CD4-positive, alpha-beta T cell (primary cell): ENCODE measurements at regions not wholly inside any gene's neighbourhood (a gene's known extent, or its start where the extent isn't known, plus 50 kb on each side); places are given as distances from the start of the nearest gene placed in this dataset.

Experiments used
- ATAC-seq: fragments of 200-7000 bp; cut with Tn5 transposase; one replicate; pipeline ENCODE4 v1.10.0; 2022; ENCODE audit warnings: mild to moderate bottlenecking; ENCODE audit not compliant: poor library complexity
- CTCF ChIA-PET: fragments of 350-600 bp; sonication (Branson Sonifier 250); formaldehyde crosslinking; loops from one replicate; lab custom pipeline; 2021; ENCODE audit warnings: antibody characterized with exemption, inconsistent platforms; lab: Charles Lee
- POLR2A ChIA-PET: fragments of 350-600 bp; sonication (Branson Sonifier 250); formaldehyde crosslinking; loops from one replicate; lab custom pipeline; 2021; ENCODE audit warnings: antibody characterized with exemption, inconsistent platforms; lab: Charles Lee
- DNase-seq, 14 experiments: peaks; one replicate each; pipeline ENCODE4 v3.0.0-alpha.2; 2013 to 2020; ENCODE audit warnings: mixed read lengths in 2 of 14
- H3K27ac ChIP-seq, 2 donors: one replicate each; pipeline versions ENCODE4 v1.5.1 to v1.7.0; 2013; ENCODE audit warnings: low read length in 2 of 2, low read depth in 1 of 2, mild to moderate bottlenecking in 1 of 2
- H3K27me3 ChIP-seq, 2 experiments: 1 replicate in 1 of 2; 2 replicates in 1 of 2; pipeline versions ENCODE4 v1.6.1 to v1.7.0; 2013; ENCODE audit warnings: low read length in 2 of 2, control low read depth in 1 of 2, mild to moderate bottlenecking in 1 of 2, moderate library complexity in 1 of 2; ENCODE audit not compliant: insufficient read depth in 2 of 2, control insufficient read depth in 1 of 2
- H3K36me3 ChIP-seq: one replicate; pipeline ENCODE4 v1.6.1; 2013; ENCODE audit warnings: low read length, control low read depth; ENCODE audit not compliant: insufficient read depth
- H3K4me1 ChIP-seq: one replicate; pipeline ENCODE4 v1.6.1; 2013; ENCODE audit warnings: low read length, control low read depth; ENCODE audit not compliant: insufficient read depth
- H3K4me3 ChIP-seq: one replicate; pipeline ENCODE4 v1.5.1; 2013; ENCODE audit warnings: mild to moderate bottlenecking, low read length, moderate library complexity
- H3K9me3 ChIP-seq, 2 experiments: 1 replicate in 1 of 2; 2 replicates in 1 of 2; pipeline versions ENCODE4 v1.6.1 to v1.7.0; 2013; ENCODE audit warnings: low read length in 2 of 2, mild to moderate bottlenecking in 2 of 2, control low read depth in 1 of 2, moderate library complexity in 1 of 2; ENCODE audit not compliant: control insufficient read depth in 1 of 2, insufficient read depth in 1 of 2
- H3K27ac Mint-ChIP-seq: one replicate; pipeline ENCODE4 v1.8.0; 2020; ENCODE audit warnings: mixed read lengths
- H3K27me3 Mint-ChIP-seq: one replicate; pipeline ENCODE4 v1.8.0; 2021; ENCODE audit warnings: mixed read lengths
- H3K36me3 Mint-ChIP-seq: one replicate; pipeline ENCODE4 v1.8.0; 2021; ENCODE audit warnings: low read depth, mixed read lengths
- H3K4me1 Mint-ChIP-seq: one replicate; pipeline ENCODE4 v1.8.0; 2021; ENCODE audit warnings: low read depth, mixed read lengths
- H3K4me3 Mint-ChIP-seq: one replicate; pipeline ENCODE4 v1.8.0; 2020; ENCODE audit warnings: mild to moderate bottlenecking, mixed read lengths
- H3K9me3 Mint-ChIP-seq: one replicate; pipeline ENCODE4 v1.8.0; 2020; ENCODE audit warnings: mixed read lengths
- CTCF ChIP-seq: fragments of 200-600 bp; IDR thresholded peaks from one replicate; pipeline ENCODE4 v1.8.0; 2022; ENCODE audit warnings: antibody characterized with exemption, mild to moderate bottlenecking
- intact Hi-C, 2 experiments: fragments of 100-400 bp; cut with DNase I in 1 of 2; cut with micrococcal nuclease in 1 of 2; formaldehyde crosslinking; loops; one replicate each; pipeline versions ENCODE4 v1.15.1 to v1.9.0; 2023 to 2025; cut with DNase I, micrococcal nuclease

DNA sequence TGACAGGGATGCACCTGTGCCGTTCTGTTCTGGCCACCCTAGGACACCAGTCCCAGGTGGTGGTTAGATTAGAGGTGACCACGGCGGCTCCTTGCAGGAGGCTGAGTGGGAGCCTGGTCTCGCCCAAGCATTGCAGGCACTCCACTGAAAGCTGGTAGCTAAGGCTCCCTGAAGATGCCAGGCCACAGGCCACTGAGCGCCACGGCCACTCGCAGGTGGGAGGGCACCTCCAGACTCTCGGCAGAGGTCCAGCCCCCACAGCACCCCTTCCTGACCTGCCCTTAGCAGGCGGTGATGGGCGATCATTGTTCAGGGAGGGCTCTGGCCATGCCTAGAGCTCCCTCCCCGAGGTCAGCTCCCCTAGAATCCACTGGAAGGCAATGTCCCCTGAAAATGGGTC lies 1270.2 kb downstream of the BRD1 start:
- H3K27me3 ChIP-seq: no peaks in the 10 kb centered on the region
- intact Hi-C loops: no loop called here
- DNase-seq: no peak
- Mint-ChIP-seq H3K4me1 (no peaks in the 10 kb centered on the region), H3K27me3 (no peaks in the 10 kb centered on the region), H3K36me3 (no peaks in the 10 kb centered on the region), H3K27ac (no peak overlapping the region), H3K4me3 (no peak overlapping the region), H3K9me3 (no peaks in the 10 kb centered on the region)
- H3K36me3 ChIP-seq: no peaks in the 10 kb centered on the region
- no peak for ATAC-seq
- ChIA-PET CTCF (no interaction called here), POLR2A (no interaction called here)
- no peaks in the 10 kb centered on the region for H3K4me1 ChIP-seq
- H3K9me3 ChIP-seq: peaks cover 0 to 20% of the 10 kb centered on the region in 2 experiments
- H3K4me3 ChIP-seq: no peak overlapping the region
- no peak for TF ChIP-seq CTCF
- H3K27ac ChIP-seq: no peak overlapping the region

DNA sequence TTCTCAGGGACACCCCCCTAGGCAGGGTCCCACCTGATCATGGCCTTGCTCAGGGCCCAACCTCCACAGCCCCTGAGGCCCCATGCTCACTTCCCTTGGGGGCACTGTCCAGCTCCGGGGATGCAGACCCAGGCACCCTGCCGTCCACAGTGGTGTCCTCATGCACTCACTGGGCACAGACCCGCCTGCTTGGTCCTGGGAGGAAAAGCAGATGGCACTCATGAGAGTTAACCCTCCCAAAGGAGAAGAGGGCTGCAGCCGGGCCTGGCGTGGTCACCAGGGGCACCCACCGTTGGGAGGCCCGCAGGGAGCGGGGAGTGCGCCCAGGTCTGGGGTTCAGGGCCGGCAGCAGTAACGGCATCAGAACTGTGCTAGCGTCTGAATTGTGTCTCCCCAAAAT lies 1270.9 kb downstream of the BRD1 start:
- Mint-ChIP-seq H3K4me1 (no peaks in the 10 kb centered on the region), H3K27ac (no peak overlapping the region), H3K27me3 (no peaks in the 10 kb centered on the region), H3K36me3 (no peaks in the 10 kb centered on the region), H3K4me3 (no peak overlapping the region), H3K9me3 (no peaks in the 10 kb centered on the region)
- DNase-seq (no peak), ATAC-seq (no peak)
- intact Hi-C loops: no loop called here
- ChIA-PET POLR2A (no interaction called here), CTCF (no interaction called here)
- H3K4me3 ChIP-seq: no peak overlapping the region
- no peak for TF ChIP-seq CTCF
- H3K36me3 ChIP-seq: no peaks in the 10 kb centered on the region
- H3K9me3 ChIP-seq: peaks cover 0 to 23% of the 10 kb centered on the region in 2 experiments
- H3K27ac ChIP-seq: no peak overlapping the region
- H3K27me3 ChIP-seq: no peaks in the 10 kb centered on the region
- H3K4me1 ChIP-seq: no peaks in the 10 kb centered on the region

- Mint-ChIP-seq H3K4me3 (no peak overlapping the region), H3K27me3 (no peaks in the 10 kb centered on the region), H3K4me1 (no peaks in the 10 kb centered on the region), H3K36me3 (no peaks in the 10 kb centered on the region), H3K27ac (no peak overlapping the region), H3K9me3 (no peaks in the 10 kb centered on the region)
- no peak for TF ChIP-seq CTCF
- ATAC-seq (no peak), DNase-seq (no peak)
- intact Hi-C loops: no loop called here
- Histone ChIP-seq H3K27ac (no peak overlapping the region), H3K9me3 (peaks cover 0 to 25% of the 10 kb centered on the region in 2 experiments), H3K27me3 (no peaks in the 10 kb centered on the region), H3K4me3 (no peak overlapping the region), H3K4me1 (no peaks in the 10 kb centered on the region), H3K36me3 (no peaks in the 10 kb centered on the region)
- ChIA-PET POLR2A (no interaction called here), CTCF (no interaction called here)
Observed at GRCh38 chr22:48556222-48556621, 1271.5 kb downstream of the BRD1 start.
